HG02970 (cell line): ENCODE measurements at regions not wholly inside any gene's neighbourhood (a gene's known extent, or its start where the extent isn't known, plus 50 kb on each side); places are given as distances from the start of the nearest gene placed in this dataset.
"Not testable (repeated sequence)": the region's sequence is repeated elsewhere in the genome, so short reads cannot be mapped to it uniquely, and the experiment has no call there.

Experiments
- ATAC-seq: cut with Tn5 transposase; IDR thresholded peaks from one replicate; pipeline ENCODE4 v1.9.1; 2021; ENCODE audit warnings: mild to moderate bottlenecking, moderate library complexity, moderate number of reproducible peaks; ENCODE audit not compliant: unreplicated experiment, low FRiP score

DNA sequence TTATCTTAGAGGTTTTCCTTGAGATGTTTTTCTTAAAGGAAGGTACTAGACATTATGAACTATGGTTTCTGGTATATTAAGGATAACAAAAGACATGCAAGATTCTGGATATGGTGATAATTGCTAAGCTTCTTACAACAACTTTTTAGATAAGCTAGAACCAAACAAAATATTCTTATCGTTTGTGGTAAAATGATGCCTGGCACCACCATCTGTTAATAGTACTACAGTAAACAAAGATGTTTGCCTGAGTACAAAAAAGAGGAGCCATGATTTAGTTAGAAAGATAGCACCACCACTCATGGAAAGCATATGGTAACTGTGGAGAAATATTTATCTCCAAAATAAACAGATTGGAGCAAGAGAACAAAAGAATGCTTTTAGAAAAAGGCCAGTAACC lies 747.3 kb downstream of the COL12A1 start:
- no peak for ATAC-seq

DNA sequence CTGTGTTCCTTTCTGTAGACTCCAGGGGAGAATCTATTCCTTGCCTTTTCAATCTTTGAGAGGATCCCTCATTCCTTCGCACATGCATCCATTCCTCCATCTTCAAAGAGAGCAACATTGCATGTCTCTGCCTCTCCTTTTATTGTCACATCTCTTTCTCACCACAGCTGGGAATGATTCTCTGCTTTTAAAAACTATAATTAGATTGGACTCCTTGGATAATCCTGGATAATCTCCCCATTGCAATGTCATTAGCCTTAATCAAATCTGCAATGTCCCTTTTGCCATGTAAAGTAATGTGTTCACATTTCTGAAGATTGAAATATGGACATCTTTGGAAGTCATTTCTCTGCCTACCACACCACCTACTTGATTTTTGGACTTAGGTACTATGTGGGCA lies 750.1 kb downstream of the COL12A1 start:
- no peak for ATAC-seq

DNA sequence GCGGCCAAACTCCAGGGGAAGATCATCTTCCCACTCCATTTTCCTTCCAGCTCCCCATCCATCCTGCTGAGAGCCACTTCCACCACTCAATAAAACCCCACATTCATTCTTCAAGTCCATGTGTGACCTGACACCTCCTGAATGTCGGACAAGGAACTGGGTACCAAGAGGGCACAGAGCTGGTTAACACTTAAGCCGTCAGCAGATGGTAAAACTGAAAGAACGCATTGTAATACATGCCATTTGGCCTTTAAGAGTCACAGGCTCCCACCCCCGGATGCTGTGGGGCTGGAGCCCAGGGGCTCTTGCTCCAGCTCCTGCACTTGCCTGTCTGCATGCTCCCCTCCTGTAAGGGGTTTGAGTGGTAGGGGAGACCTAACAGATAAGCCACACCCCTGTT lies 753.9 kb downstream of the COL12A1 start:
- ATAC-seq, result no peak

DNA sequence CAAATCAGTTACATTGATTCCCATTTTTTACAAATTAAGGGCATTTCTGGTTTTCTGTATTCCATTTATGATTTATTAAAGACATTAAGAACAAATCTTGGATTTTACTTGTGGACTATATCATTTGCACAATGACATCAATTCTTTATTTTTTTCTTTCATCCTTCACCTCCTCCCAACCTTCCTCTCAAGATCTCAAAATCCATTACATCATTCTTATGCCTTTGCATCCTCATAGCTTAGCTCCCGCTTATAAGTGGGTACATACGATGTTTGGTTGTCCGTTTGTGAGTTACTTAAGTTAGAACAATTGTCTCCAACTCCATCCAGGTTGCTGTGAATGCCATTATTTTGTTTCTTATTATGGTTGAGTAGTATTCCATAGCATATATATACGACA lies 752.8 kb downstream of the CD109 start:
- no peak for ATAC-seq

DNA sequence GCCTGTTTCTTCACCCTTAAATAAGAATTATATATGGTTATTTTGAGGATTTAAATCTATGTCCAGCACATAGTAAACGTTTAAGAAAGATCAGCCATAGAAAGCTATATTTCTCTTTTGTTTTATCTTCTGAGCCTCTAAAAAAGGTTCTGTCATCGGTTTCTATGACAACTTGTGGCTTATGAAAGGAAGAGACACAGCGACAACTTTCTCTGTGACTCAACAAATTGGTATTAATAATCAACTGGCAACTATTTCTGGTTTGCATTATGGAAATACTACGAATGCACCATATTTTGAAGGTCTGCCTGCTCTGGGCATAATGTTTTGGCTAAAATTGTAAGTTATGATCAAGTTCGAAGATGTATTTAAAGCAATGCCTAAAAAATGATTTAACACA lies 751.0 kb downstream of the CD109 start:
- peak; percentile 79 for ATAC-seq

DNA sequence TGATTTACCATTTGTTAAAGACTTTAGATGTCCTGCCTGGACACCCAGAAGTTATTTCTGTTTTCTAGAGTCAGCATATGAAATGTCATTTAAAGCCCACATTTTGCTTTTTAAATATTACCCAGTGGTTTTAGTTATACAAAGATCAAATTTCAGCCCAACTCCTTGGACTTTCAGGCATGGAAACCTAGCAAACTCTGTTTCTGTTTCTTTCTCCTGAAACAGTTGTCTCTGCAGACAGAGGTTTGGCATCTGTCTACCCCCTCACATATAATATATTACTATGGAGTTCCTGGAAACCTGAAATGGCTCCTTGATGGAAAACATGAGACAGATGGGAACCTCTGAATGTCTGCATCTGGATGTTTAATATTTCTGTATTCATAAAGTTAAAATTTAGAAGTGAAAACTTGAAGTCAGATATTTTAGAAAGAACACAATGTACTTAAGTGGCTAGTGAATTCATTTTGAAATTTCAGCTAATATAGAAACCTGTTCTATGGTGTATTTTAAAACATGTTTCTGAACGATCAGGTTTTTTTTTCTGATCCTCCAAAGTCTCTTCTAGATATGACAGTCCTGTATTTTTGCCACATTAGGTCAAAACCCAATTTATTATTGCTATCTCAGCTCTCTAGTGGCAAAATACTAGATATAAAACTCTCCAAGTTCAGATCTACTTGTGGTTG lies 743.3 kb downstream of the CD109 start:
- ATAC-seq, result no peak

DNA sequence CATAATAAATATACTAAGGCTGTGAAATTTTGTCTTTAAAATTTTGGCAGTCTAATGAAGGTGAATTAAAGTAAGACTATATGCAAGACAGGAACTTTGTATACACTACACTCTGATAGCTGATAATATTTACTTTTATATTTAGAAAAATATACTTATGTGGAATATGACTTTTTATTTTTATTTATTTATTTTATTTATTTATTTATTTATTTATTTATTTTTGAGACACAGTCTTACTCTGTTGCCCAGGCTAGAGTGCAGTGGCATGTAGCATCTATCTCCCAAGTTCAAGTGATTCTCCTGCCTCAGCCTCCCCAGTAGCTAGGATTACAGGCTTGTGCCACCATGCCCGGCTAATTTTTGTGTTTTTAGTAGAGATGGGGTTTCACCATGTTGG lies 742.4 kb downstream of the CD109 start:
- ATAC-seq, result not testable (repeated sequence)

DNA sequence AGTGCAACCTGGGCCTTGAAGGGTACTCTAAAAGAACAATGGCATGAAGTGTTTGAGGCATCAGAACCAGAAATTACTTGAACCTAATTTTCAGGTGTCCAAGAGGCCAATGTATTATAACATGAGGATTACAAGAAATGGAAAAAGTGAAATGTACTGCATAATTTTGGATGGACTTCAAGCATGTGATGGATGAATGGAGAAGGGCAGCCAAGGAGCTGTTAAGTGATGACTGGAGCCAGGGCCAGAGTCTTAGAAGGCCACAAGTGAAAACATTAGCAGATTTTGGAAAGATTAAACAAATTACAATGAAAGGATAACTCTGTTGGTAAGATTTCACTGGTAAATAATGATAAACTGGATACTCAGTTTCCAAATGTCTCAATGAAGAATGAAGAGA lies 738.2 kb downstream of the CD109 start:
- ATAC-seq, result no peak

DNA sequence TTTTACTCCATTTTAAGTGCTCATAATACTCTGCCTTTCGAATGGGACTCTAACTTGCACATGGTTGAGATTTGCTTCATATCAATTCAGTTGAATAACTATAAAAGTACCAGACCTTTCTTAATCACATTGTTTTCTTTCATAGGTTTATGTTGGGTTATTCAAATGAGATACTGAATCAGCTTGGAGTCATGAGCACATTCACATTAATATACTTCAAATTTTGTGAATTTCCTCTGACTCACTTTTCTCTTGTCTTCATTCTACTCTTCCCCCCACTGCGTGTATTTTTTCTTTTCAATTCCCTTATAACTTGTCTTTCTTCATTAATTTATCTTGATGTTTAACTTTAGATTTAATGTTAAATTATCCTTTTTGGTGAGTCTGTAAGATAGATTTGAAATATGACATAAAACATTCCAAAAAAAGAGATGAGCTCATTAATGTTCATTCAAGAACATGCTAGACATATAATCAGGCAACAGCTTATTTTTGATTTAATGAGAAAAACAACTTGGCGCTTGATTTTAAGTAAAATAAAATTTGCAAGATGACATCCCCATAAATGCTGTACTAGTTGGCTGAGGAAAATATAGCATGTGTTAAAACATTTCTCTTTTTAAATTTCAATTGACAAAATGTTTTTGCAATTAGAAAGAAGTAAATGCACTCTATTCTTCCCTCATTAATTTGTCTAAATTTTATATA lies 736.0 kb downstream of the CD109 start:
- ATAC-seq, result no peak

DNA sequence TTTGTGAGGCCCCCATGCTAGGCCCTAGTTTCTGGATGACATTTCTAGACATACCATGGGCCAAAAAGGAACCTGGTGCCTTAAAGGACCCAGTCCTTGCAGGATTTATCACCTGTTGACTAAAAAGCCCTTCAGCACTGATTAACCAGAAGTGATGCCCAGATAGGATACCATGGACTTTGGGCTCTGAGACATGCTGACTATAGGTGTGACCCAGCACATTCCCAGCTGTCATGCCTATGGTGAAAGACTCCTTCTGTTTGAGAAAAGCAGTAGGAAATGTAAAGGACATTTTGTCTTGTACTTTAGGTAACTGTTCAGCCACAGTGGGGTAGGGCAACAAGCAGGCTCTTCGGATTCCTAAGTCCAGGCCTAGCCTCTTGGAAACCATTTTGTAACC lies 724.2 kb downstream of the CD109 start:
- no peak for ATAC-seq

DNA sequence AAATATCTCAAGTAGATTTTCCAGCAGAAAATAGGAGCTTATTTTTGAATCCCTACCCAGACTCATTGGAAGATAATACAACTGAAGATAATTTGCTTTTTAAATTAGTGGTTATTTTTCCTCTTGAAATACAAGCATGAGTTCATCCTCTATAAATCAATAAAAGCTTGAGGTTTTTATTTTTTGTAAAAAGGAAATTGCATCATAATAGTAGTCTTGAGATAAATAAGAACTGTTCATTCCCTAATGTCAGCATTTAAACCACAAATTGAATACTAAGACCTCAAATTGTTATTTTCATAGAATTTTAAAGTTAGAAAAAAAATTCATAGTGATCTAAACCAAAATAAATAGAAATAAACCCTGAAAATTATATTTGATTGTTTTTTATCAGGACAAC lies 719.1 kb downstream of the CD109 start:
- ATAC-seq, result no peak

DNA sequence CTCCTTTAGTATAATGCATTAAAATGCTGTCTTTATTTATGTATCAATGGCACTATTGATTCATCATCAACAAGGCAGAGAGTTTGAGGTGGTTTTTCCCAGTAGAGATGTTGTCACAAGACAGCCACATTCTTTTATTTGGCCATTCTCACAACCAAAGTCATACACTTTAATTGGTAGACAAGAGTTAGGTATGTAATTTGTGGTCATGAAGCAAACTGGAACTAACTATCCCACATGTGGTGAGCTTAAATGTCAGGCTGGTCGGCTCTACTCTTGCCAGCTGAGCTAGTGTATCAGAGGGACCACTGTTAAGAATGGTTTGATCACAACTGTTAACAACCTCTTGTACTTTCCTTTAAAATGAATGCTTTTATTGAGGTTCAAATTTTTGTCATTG lies 714.6 kb downstream of the CD109 start:
- no peak for ATAC-seq

DNA sequence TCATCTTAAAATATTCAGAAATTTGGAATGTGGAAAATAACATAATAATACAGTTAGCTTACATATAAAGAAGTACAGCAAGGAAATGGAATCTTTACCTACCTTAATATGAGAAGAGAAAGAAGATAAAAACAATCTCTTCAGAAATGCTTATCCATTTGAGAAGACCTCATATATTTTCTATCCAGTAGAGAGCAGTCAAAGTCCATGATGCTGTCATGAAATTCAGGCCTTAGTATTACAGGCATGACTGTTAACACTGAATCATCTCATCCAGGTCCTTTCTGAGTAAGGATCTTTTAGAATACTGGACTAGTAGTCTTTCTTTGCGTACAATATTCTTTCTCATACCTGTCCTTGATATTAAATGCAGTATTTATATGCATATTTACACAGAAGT lies 713.4 kb downstream of the CD109 start:
- ATAC-seq, result no peak

DNA sequence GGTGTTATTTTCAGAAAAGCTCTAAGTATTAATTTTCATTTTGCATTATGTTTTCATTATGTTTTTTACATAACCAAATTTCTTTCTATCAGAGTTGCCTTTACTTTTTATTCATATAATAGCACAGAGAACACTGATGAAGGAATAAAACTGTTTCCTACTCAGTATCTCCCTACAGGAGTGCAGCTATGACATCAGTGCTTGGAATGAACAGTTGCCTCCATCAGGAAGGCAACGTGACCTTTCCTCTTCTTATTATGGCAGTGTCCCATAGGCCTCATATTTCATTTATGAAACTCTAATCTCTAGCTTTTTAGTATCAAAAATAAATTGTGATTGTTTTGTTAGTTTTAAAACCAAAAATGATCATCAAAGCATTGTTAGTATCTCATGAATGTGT lies 712.8 kb downstream of the CD109 start:
- no peak for ATAC-seq

DNA sequence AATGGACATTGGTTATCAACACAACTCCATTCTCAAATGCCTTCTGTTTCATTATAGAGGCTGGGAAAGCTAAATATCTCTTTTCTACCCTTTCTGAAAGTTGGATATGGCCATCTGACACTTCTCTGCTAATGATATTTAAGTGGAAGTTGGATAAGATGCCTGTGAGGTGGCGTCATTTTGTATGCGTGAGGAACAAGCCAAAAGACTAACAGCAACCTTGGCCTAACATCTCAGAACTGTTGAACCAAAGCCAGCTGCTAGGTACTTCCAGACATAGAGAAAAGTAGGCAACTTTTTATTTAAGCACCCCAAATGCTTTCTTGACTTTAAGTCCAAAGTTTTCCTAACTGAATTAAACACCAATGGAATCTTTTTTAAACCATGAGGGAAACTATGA lies 708.4 kb downstream of the CD109 start:
- ATAC-seq, result no peak

DNA sequence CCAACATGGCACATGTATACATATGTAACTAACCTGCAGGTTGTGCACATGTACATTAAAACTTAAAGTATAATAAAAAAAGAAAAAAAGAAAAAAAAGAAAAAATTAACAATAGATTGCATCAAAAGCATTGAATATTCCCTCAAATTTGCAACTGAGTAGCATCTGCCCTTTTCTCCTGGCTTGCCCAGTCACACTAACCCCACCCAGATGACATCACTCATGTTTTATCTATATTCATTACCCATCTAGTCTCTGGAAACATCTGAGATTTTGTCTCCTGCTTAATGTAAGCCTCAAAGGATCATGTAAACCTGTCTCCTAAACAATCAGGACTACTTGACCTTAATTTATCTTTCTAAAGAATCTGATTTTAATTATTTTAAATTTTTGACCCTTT lies 706.8 kb downstream of the CD109 start:
- ATAC-seq, result no peak

DNA sequence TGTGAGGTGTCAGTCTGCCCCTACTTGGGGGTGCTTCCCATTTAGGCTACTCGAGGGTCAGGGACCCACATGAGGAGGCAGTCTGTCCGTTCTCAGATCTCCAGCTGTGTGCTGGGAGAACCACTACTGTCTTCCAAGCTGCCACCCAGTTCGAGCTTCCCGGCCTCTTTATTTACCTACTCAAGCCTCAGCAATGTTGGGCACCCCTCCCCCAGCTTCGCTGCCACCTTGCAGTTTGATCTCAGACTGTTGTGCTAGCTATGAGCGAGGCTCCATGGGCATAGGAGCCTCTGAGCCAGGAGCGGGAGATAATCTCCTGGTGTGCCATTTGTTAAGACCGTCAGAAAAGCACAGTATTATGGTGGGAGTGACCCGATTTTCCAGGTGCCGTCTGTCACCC lies 682.4 kb downstream of the CD109 start:
- not testable (repeated sequence) for ATAC-seq

DNA sequence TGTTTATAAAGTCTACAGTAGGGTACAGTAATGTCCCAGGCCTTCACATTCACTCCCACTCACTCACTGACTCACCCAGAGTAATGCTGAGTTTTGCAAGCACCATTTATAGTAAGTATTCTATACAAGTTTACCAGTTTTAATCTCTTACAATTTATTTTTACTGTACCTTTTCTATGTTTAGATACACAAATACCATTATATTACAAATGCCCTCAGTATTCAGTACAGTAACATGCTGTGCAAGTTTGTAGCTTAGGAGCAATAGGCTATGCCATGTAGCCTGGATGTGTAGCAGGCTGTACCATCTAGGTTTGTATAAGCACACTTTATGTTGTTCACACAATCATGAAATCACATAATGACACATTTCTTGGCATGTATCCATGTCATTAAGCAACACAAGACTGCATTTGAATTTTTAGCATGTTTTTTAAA lies 673.6 kb downstream of the CD109 start:
- ATAC-seq, result no peak

DNA sequence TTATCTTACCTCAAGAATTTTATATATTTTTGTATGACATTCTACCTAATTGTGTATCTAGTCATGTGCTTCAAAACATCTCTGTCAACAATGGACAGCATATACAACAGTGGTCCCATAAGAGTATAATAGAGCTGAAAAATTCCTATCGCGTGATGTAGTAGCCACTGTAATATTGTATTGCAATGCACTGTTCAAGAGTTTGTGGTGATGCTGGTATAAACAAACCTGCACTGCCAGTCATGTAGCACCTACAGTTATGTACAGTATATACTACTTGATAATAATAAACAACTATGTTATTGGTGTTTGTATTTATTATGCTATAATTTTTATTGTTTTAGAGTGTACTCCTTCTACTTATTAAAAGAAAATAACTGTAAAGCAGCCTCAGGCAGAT lies 672.7 kb downstream of the CD109 start:
- ATAC-seq, result no peak

DNA sequence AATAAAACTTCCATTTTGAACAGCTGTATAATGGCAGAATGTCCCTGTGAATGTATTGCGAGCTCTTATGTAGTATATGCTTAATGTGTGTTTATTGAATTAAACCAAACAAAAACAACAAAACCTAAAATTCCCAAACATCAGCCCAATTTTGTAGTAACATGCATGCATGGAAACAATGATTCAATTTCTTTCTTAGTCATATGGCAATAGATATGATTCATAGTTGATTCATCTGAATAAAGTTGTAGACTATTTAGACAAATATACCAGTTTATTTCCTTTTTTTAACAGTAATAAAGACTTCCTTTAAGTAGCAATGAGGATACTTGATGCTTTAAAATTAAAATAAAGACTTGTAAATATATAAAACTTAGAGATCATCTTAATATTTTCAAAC lies 670.6 kb downstream of the CD109 start:
- ATAC-seq, result no peak

DNA sequence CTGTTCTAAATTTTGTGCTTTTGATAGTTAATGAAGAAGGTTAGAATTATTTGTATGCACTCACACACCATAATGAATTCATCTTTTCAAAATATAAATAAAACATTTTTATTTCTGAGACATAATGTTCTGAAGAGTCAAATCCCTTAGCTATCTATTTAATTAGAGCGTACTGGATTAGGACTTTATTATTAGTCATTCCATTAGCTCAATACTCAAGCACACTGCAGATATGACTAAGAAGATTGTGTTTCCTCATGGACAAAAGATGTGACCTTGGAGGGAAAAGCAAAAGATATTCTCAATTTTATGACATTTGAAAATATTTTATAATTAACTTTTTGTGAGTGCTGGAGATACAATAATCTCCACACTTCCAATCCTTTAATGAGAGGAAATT lies 666.4 kb downstream of the CD109 start:
- ATAC-seq, result no peak

DNA sequence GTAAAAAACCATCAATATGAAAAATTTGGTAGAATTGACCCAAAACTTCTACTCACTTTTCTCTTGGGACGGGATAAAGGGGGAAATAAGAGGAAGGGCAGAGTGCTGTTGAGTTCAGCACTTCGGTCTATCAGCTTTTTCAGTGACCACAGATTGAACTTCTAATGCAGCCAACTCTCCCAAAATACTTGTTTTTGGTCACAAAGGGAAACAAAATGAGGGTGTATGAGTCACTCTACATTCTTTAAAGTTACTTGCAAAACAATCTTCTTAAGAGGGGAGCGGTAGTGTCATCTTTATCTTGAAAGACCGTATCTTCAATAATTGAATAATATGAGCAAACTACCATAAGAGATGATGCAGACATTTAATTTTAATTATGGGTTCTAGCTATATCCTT lies 661.3 kb downstream of the CD109 start:
- ATAC-seq, result no peak
